NCI-H2196 treated with DMSO at 0.1 percent for 48 hours (cell line): ENCODE measurements at regions not wholly inside any gene's neighbourhood (a gene's known extent, or its start where the extent isn't known, plus 50 kb on each side); places are given as distances from the start of the nearest gene placed in this dataset.
A peak's percentile ranks its signal among the peaks of the same experiment; 100 is the strongest.

Experiments
- DNase-seq: peaks from one replicate; lab custom pipeline; 2025; ENCODE audit not compliant: unreplicated experiment; lab: John Stamatoyannopoulos, UW

DNA sequence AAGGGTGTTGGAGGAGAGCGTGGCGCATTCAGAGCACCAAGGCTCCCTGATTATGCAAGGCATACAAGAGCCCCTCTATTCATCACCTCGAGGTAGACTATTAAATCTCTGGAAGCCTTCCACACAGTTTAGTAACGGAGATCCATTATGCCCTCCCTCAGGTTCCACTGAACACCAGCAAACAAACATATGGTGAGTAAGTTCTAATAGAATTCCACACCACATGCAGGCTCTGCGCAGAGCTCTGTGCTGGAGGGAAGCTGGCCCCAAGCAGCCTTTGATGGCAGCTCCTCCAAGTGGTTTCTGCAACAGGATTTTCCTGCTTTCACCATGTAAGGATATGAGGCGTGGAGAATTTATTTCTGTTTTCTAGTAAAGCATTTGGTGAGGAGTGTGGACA is 238.6 kb downstream of the C1D start:
- DNase-seq, result no peak

DNA sequence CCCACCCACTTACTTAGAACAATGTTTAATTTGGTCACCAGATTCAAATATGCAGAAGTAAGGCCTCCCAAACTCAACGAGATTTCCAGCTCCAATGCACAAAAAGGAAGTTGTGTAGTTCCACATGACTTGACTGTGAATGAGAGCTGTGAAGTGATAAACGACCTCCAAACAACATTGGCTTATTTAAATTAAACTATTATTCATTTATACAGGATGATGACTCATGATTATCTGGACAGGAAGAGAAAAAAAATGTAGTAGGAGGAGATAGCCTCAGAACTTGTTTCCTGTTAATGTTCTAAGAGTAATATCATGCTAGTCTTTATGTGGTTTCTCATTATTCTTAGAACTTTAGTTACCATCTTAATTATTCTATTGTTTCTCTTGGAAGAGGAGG is 237.3 kb downstream of the C1D start:
- no peak for DNase-seq

DNA sequence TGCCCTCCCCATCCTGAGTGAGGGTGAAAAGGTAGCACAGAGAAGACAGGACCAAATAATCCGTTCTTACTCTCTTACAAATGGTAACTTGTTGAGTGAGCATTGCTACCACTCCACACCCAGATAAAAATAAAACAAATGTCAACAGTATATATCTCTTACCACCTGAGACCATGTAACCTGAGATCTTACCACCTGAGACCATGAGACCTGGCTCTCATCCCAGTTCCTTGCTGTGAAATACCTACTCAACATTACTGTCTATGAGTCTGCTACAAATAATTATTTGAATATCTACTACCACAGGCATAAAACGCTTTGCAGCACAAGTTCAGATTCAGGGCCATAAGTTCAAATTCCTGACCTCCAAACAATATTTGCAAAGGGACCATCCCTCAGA is 234.7 kb downstream of the C1D start:
- peak; percentile 31 for DNase-seq

DNA sequence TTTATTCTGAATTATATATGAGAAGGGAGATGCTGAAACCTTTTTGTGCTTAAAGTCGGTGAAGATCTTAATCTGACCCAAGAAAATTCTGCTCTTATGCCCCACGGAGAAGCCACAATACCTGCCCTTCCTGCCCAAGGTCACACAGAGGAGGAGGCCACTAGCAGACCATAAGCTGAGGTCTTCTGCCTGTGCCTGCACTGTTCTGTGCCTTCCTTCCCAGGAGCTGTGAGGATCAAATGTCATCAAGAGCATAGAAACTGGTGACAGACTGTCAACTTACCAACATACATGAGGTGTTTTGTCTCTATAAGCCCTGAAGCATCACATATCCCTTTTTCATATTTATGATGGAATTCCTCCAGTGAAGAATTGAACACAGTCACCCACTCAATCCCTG is 233.3 kb downstream of the C1D start:
- no peak for DNase-seq

DNA sequence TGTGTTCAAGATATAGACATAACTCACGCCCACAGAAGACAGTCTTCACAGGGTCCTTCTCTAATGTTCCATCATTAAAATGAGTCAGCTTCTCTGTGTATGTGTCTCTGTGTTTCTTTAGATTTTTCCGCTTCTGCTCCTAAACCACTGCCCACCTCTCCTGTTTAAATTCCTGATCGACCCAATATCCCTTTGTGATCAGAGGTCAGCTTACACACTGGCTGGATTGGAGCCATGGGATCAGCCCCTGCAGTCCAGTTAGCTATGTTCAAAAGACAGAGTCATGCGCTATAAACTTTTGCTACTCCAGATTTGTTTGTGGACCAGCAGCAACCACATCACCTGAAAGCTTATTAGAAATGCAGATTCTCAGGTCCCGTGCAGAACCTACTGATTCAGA is 229.2 kb downstream of the C1D start:
- DNase-seq, result no peak

DNA sequence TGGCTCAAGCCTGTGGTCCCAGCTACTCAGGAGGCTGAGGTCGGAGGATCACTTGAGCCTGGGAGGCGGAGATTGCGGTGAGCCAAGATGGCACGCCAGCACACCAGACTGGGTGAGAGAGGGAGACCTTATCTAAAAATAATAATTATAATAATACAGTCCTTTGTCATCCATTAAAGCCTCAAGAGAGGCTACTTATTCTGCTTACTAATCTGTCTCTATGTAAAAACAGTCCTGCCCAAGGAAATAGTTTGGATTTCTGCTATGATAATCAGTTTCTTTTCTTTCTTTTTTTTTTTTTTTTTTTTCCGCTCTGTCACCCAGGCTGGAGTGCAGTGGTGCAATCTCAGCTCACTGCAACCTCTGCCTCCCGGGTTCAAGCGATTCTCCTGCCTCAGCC is 228.3 kb downstream of the C1D start:
- no peak for DNase-seq

DNA sequence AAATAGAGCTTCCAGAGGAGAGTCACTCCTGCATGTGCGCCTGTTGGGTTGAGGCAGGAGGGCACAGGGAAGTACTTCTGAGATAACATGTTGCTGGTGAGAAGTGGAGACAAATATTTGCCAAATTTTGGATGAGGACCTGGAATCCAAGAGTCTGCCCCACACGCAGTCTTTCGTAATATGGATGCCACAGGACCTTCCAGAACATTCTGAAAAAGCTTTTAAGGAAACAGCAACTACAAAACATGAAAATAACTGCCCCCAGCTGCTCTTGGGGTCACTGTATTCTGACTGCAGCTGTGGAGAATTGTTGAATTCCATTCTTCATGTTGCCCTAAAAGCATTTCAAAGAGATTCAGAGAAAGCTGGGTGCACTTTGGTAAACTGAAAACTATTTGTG is 227.5 kb downstream of the C1D start:
- DNase-seq, result no peak

DNA sequence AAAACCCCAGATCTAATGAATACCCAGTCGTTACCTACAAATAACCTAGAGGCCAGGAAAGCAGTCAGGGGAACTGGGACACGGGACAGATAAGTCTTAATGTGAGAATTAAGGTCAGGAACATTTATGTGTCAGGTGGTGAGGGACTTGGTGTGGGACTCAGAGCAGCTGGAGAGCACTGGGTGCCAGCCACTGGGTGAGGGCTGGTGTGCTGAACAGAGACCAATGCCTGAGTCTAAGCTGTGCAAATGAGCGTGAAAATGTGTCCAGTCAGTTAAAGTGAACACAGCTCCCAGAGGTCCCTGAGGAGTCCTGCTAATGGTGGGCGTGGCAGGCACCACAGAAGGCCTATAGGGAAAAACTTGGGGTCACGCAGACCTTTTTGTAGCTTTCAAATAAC is 225.9 kb downstream of the C1D start:
- no peak for DNase-seq

DNA sequence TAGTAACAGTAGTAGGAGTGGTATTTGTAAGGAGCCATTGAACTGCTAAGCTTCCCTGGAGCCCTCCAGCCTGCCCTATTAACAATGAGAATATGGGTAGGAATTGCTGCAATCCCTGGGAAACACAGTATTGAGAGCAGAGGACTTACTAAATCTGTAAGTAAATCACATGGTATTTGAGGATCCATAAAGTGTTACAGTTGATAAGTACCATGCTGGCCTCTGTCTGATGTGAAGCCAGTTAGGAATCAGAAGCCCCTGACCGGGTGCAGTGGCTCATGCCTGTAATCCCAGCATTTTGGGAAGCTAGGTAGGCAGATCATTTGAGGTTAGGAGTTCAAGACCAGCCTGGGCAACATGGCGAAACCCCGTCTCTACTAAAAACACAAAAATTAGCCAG is 224.6 kb downstream of the C1D start:
- DNase-seq, result no peak

DNA sequence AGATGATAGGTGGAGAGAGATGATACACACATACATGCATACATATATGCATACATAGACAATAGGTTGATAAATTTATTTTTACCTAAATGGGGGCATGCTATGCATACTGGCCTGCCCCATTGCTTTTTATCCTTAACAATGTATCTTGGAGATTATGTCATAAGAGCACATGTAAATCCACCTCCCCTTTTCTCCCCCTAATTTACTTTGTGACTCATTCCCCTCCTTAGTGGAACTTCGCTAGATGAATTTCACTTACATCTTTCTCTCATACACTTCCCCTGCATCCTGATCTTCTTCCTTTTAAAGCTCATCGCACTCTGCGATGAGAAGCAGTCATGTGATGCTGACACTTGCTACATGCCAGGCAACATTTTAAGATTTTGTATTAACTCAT is 223.6 kb downstream of the C1D start:
- no peak for DNase-seq

DNA sequence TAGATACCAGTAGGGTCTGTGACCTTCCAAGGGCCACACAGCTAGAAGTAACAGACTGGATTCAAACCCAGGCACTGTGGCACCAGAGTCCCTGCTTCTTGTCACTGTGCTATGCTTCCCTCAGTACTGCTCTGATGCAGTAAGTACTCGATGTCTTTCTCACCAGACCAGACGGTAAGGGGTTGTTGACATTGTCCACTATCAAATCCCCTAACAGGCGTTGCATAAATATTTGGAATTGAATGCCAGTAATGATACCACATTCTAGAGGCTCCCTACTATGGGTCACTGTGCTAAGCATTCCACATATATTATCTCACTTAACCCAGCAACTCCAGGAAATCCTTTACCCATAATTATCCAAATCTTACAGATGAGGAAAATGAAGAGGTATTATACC is 223.1 kb downstream of the C1D start:
- no peak for DNase-seq

DNA sequence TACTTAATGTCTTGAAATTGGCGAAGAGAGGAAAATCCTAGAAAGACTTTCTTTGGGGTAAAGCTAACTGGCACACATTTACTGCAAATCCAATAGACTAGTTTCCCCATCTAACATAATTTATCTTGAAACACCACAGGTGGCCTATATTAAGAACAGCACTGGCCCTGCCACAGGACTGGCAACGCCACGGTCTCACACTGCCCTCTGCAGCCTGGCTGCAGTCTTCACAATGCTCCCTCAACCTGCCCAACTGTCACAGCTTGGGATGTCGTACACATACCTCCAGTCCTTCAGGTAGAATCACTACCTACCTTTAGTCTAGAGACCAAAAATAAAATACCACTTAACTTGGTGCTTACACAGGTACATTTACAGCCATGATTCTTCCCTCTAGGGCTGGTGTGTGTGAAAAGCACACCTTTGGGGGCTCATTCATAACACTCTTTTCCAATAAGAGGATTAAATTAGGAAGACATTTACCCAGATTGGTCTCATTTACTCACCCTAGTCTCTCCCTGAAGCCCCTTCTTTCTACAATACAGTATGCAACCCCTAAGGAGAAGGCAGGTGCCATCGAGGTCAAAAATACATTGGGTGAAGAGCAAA is 222.2 kb downstream of the C1D start:
- DNase-seq, result no peak

DNA sequence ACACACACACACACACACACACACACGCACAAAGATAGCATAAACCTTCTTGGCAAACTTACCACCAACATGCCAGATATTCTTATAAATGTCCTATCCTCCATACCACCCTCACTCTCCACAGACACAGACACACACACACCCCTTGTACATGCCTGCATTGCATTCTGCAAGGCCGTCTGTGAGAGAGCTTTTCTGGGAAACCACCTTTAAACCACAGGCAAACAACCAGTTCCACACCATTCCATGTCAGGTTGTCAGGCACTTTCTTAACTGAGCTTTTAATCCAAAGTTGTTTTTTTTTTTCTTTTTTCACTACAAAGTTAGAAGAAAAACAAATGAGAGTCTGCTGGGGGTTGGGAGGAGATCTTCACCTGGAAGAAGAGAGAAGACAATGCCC is 221.1 kb downstream of the C1D start:
- no peak for DNase-seq

DNA sequence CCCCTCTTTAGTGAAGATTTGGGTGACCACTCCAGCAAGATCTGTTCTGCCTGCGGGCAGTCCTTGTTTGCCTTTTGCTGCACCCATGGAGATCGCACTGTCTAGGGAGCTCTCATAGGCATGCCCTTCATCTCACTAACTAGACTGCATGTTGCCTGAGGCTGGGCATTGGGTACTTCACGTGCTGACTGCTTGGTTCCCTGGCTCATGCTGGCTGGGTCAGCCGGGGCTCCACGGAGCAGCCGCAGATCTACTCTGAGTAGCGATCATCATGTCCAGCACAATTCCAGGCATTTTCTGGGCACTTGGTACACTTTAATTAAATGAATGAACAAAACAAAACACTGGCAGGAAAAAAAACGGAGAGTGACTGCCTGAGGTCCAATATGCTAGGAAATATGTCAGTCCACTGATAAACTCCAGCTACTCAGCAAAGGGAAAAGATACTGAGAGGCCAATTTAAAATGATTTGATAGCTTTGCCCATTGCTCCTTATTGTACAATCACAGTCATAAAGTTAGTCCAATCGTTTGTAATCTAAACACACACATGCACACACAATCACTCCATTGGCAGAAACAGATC is 220.3 kb downstream of the C1D start:
- DNase-seq, result no peak

DNA sequence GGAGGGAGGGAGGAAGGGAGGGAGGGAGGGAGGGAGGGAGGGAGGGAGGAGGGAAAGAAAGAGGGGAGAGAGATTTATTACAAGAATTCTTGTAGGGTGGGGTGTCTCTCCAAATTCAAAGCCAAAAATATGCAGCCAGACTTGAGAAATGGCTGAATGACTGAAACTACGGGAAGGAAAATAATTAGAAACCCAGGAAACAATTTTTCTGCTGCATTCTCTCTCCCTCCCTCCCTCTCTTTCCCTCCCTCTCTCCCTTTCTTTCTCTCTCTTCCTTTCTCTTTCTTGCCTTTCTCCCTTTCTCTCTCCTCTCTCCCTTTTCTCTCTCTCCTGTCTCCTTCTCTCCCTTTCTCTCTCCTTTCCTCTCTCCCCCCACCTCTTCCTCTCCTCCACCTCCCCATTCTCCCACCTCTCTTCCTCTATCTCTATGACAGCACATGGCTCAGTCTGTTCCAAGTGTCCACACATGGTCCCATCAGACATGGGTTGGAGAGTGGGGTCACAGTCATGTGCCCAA is 218.7 kb downstream of the C1D start:
- no peak for DNase-seq

DNA sequence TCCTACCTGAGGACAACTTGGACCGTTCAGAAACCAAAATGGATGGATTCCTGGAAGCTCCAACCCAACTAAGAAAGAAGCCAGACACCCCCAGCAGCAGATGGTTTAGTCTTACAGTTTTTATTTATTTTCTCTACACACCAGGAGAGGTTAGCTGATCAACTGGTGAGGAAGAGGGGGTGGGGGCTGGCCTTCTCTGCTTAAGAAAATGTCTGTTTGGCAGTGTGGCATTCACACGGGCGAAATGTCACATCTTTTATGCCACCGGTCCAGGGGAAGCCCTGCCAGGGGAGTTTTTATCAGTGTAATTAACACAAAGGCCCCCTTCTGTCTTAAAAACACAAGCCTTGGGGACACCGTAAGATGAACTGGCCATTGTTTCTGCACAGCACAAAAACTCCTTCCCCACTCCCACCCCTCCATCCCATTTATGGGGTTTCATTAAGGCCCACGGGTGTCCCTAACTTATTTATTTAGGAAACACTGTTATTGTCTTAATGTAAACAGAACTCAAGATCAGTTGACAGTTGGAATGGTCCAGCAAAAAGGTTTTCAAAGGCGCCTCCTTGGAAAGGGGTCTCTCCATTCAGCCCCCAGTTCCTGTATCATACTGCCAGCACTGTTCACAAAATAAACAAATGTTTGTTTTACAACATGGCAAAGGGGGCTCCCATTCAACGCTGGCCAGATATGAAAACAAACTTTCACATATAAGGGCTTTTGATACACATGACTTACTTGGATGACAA is 217.0 kb downstream of the C1D start:
- DNase-seq, result no peak

DNA sequence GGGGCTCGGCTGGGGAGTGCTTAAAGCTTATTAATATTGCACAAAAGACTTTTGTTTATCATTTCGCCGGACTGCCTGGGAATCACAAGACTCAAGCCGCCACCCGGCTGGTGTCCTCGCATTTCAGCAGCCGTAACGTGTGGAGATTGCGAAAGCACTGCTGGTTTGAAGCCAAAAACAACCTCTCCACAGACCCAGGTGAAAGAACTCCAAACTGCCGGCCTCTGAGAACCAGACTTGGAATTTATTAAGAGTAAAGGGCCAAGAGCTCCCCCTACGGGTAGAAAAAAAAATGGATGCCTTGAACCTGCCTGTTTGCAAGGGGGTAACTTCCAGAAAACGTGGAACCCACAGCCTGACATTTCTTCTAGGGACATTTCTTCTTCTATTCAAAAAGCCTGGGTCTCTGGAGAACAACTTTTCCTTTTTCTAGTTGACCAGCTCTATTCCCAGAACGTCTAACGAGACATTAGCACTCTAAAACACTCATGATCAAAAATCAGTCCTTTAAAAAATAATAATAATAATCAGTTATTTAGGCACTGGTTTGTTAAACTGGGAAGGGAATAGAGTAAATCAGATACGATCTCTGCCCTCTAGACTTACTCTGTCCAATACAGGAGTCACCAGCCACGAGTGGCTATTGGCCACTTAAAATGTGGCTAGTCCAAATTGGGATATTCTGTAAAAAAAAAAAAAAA is 216.3 kb downstream of the C1D start:
- DNase-seq, result peak; percentile 74

DNA sequence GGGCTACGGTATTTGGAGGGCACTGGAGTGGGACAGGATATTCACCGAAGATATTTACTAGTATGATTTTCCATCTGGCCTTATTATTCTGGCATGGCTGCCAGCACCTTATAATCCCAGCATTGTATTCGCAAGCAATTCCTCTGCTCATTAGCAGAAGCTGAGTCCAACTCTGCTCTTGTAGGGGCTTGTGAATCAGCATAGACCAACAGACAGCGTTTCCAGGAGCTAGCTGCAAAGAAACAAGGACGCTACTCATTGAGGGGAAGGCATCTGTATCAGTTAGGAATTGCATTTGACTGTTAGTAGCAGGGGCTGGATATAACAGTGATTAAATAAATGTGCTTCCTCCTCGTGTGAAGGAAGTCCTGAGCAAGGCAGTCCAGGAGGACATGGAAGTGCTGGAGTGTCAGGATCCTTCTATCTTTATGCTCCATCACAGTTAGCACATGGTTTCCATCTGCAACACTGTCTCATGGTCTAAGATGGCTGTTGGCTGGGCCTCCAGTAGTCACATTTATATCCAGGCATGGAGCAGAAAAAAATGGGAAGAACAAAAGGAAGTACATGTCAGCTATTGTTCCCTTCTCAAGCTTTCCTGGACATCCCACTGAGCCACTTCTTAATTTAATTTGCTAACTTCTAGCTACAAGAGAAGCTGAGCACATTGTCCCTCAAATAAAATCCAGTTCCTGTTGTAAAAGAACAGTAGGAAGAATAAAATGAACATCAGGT is 214.1 kb downstream of the C1D start:
- no peak for DNase-seq

DNA sequence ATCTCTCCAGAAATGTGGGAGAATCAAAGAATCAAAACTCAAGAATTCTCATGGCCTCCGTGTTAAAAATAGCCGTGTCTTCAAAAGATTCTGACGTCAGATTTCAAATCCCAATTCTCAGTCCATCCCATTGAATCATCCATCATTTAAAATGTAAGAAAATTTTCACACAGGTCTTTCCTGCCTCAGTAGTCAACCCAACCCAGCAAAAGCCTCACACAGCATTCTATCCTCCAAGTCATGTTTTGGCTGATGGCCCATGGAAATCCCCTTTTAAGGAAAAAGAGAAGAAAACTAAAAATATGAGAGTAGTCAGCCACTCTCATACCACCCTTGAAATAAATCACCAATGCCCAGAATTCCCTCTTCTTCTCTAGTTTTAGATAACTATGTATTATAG is 211.8 kb downstream of the C1D start:
- DNase-seq, result no peak

DNA sequence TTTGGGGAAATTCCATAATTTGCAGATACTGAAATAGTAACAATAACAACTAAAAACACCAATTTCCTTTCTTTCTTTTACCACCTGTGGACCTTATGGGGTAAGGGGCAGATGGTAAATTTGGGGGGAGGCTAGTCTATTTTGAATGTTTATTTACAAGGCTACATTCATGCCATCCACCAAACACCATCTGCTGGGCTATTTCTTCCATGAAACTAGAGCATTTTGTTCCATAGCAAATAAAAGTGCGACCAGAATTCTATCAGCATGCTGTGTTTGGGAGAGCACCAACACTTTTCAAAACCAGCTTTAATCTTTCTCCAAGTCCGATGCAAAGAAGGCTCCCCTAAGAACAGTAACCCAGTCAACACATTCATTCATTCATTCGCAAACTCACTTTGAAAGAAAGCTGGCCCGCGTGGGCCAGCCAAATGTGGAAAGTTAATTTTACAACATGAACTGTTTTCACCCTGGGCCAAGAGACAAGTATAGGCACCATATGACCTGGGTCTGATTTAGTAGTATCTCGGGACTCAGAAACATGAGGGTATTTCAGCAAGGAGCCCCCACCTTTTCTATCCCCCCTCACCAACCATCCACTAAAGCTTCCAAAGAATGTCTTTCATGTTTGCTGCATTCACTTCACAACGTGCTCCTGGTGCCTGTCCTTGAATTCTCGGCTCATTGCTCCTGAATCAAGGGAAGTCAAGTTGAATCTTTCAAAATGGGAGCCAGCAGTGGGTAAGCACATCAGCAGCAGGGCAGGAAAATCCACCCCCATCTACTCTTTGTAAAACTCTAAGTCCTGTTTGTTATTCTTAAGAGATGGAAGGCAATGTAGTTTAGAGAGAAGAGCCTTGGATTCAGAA is 210.6 kb downstream of the C1D start:
- DNase-seq, result no peak
